B cell (primary cell): ENCODE measurements at regions not wholly inside any gene's neighbourhood (a gene's known extent, or its start where the extent isn't known, plus 50 kb on each side); places are given as distances from the start of the nearest gene placed in this dataset.

Experiments
- CTCF ChIP-seq: fragments of 200-600 bp; IDR thresholded peaks from one replicate; pipeline ENCODE4 v1.8.0; 2022; ENCODE audit warnings: antibody characterized with exemption, mild to moderate bottlenecking
- EZH2 ChIP-seq: IDR thresholded peaks from 2 replicates; pipeline ENCODE4 v1.6.1; 2012; ENCODE audit warnings: borderline replicate concordance, low read depth, mild to moderate bottlenecking, moderate library complexity, low read length; ENCODE audit not compliant: insufficient read depth, poor library complexity, severe bottlenecking

- TF ChIP-seq CTCF (no peak), EZH2 (no peak)
Observed at GRCh38 chr2:240356700-240357640, 78.5 kb upstream of the GPC1 start.
